Neuronal stem cell (in vitro differentiated cells): ENCODE measurements at regions not wholly inside any gene's neighbourhood (a gene's known extent, or its start where the extent isn't known, plus 50 kb on each side); places are given as distances from the start of the nearest gene placed in this dataset.

Experiments used
- DNase-seq: peaks from one replicate; pipeline ENCODE4 v3.0.0-alpha.2; 2013; ENCODE audit warnings: low spot score
- H2AFZ ChIP-seq: one replicate; pipeline ENCODE4 v1.6.1; 2013; ENCODE audit warnings: mild to moderate bottlenecking, low read length, inconsistent platforms
- H2AK5ac ChIP-seq: 2 replicates; pipeline ENCODE4 v1.6.1; 2013; ENCODE audit warnings: low read depth, mild to moderate bottlenecking, inconsistent platforms, low read length, moderate library complexity, mixed read lengths
- H2BK120ac ChIP-seq: 2 replicates; pipeline ENCODE4 v1.6.1; 2013; ENCODE audit warnings: low read depth, mild to moderate bottlenecking, inconsistent platforms, low read length, moderate library complexity, mixed read lengths
- H2BK12ac ChIP-seq: one replicate; pipeline ENCODE4 v1.6.1; 2013; ENCODE audit warnings: low read length, inconsistent platforms
- H2BK15ac ChIP-seq: 2 replicates; pipeline ENCODE4 v1.6.1; 2013; ENCODE audit warnings: mild to moderate bottlenecking, low read length, inconsistent platforms, mixed read lengths
- H2BK5ac ChIP-seq: one replicate; pipeline ENCODE4 v1.6.1; 2013; ENCODE audit warnings: inconsistent platforms, mild to moderate bottlenecking, low read length, moderate library complexity
- H3K14ac ChIP-seq: one replicate; pipeline ENCODE4 v1.6.1; 2013; ENCODE audit warnings: low read length, inconsistent platforms
- H3K18ac ChIP-seq: 2 replicates; pipeline ENCODE4 v1.6.1; 2013; ENCODE audit warnings: low read length, inconsistent platforms
- H3K23ac ChIP-seq: 2 replicates; pipeline ENCODE4 v1.6.1; 2013; ENCODE audit warnings: low read depth, mild to moderate bottlenecking, mixed read lengths, low read length, inconsistent platforms; ENCODE audit not compliant: poor library complexity
- H3K27ac ChIP-seq: replicated peaks from 3 replicates; pipeline ENCODE4 v1.5.1; 2013; ENCODE audit warnings: low read length, inconsistent platforms
- H3K27me3 ChIP-seq, 3 experiments: 2 replicates each; pipeline ENCODE4 v1.6.1; 2013; ENCODE audit warnings: low read length in 3 of 3, mild to moderate bottlenecking in 2 of 3, inconsistent platforms in 1 of 3, low read depth in 1 of 3, mixed read lengths in 1 of 3, moderate library complexity in 1 of 3; ENCODE audit not compliant: control insufficient read depth in 3 of 3, insufficient read depth in 3 of 3
- H3K36me3 ChIP-seq, 2 donors: replicated peaks in 1 of 2; 2 replicates each; pipeline ENCODE4 v1.6.1; 2013; ENCODE audit warnings: low read length in 2 of 2; ENCODE audit not compliant: control insufficient read depth in 2 of 2, insufficient read depth in 2 of 2
- H3K4ac ChIP-seq: 2 replicates; pipeline ENCODE4 v1.6.1; 2013; ENCODE audit warnings: inconsistent platforms, mild to moderate bottlenecking, low read length, moderate library complexity
- H3K4me1 ChIP-seq, 2 donors: 1 replicate in 1 of 2; 2 replicates in 1 of 2; pipeline ENCODE4 v1.6.1; 2013; ENCODE audit warnings: low read length in 2 of 2, low read depth in 1 of 2; ENCODE audit not compliant: control insufficient read depth in 2 of 2, insufficient read depth in 1 of 2
- H3K4me2 ChIP-seq: one replicate; pipeline ENCODE4 v1.6.1; 2013; ENCODE audit warnings: mild to moderate bottlenecking, low read length, inconsistent platforms; ENCODE audit not compliant: insufficient read depth, poor library complexity, severe bottlenecking
- H3K4me3 ChIP-seq, 2 donors: 2 replicates each; pipeline ENCODE4 v1.5.1; 2013; ENCODE audit warnings: low read length in 2 of 2, mild to moderate bottlenecking in 2 of 2, inconsistent platforms in 1 of 2, moderate library complexity in 1 of 2
- H3K79me1 ChIP-seq: one replicate; pipeline ENCODE4 v1.6.1; 2013; ENCODE audit warnings: low read depth, mild to moderate bottlenecking, inconsistent platforms, low read length, moderate library complexity
- H3K9ac ChIP-seq: one replicate; pipeline ENCODE4 v1.6.1; 2013; ENCODE audit warnings: mild to moderate bottlenecking, low read depth, low read length, inconsistent platforms; ENCODE audit not compliant: poor library complexity
- H3K9me3 ChIP-seq, 2 donors: replicated peaks in 1 of 2; 2 replicates each; pipeline versions ENCODE3 to v1.6.1; 2013; ENCODE audit warnings: low read length in 2 of 2, mild to moderate bottlenecking in 2 of 2, inconsistent platforms in 1 of 2, low read depth in 1 of 2, mixed read lengths in 1 of 2, moderate library complexity in 1 of 2; ENCODE audit not compliant: control insufficient read depth in 2 of 2, insufficient read depth in 1 of 2
- H4K8ac ChIP-seq: one replicate; pipeline ENCODE4 v1.6.1; 2013; ENCODE audit warnings: low read depth, mild to moderate bottlenecking, inconsistent platforms, low read length, moderate library complexity
- H4K91ac ChIP-seq: one replicate; pipeline ENCODE4 v1.6.1; 2013; ENCODE audit warnings: low read length, low read depth, mild to moderate bottlenecking, inconsistent platforms; ENCODE audit not compliant: poor library complexity
- WGBS, 2 donors: extraction: QIAGEN DNeasy Blood & Tissue Kit; methylation state at CpG; one replicate each; pipeline ENCODE4 v1.1.7; 2013; ENCODE audit warnings: missing lambda C conversion rate in 2 of 2, mixed read lengths in 1 of 2; ENCODE audit not compliant: insufficient read length in 2 of 2, insufficient replicate concordance in 1 of 2; ENCODE audit errors: extremely low coverage in 2 of 2; 5-methylcytosine and 5-hydroxymethylcytosine counted together

DNA sequence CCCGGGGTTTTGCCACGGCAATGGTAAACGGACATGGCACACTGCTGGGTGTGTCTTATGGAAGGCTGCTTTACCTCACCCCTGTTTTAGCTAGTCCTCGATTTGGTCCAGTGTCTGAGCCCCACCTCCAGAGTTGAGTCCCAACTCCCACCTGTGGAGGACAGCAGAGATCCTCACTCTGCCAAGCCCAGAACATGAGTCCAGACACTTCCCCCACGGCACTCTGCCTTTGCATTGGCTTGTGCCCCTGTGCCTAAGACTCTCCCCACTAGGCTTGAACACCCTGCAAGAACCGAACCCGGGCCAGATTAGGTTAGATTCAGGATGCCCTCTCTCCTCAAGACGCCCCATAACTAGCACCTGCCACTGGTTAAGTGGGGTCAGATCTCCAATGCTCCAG lies 59.8 kb upstream of the C14orf180 start:
- no peak for DNase-seq
- no peak overlapping the region for H3K14ac ChIP-seq
- H3K36me3 ChIP-seq = peaks cover 0 to 2% of the 10 kb centered on the region in 2 donors
- no peak overlapping the region for H4K8ac ChIP-seq
- no peak overlapping the region for H3K27ac ChIP-seq
- no peaks in the 10 kb centered on the region for H3K4me1 ChIP-seq
- peaks cover 0 to 11% of the 10 kb centered on the region in 2 donors for H3K9me3 ChIP-seq
- H3K23ac ChIP-seq = no peak overlapping the region
- H2BK15ac ChIP-seq = no peak overlapping the region
- no peaks in the 10 kb centered on the region for H3K79me1 ChIP-seq
- no peak overlapping the region for H4K91ac ChIP-seq
- H2BK5ac ChIP-seq = no peak overlapping the region
- no peak overlapping the region for H2BK120ac ChIP-seq
- no peak overlapping the region for H2BK12ac ChIP-seq
- H3K4me2 ChIP-seq = no peak overlapping the region
- WGBS, 2 donors = no CpG with 5 or more reads among the region's 8 CpGs
- H2AFZ ChIP-seq = no peak overlapping the region
- H3K18ac ChIP-seq = no peak overlapping the region
- no peak overlapping the region for H2AK5ac ChIP-seq
- H3K9ac ChIP-seq = no peak overlapping the region
- H3K4me3 ChIP-seq = no peak overlapping the region
- peaks cover 0 to 3% (median 0%) of the 10 kb centered on the region in 3 experiments for H3K27me3 ChIP-seq
- no peak overlapping the region for H3K4ac ChIP-seq

- Histone ChIP-seq H3K27me3 (peaks cover 0 to 3% (median 0%) of the 10 kb centered on the region in 3 experiments), H3K18ac (no peak overlapping the region), H3K23ac (no peak overlapping the region), H3K79me1 (no peaks in the 10 kb centered on the region), H3K4ac (no peak overlapping the region), H2AFZ (no peak overlapping the region), H3K9me3 (peaks cover 0 to 12% of the 10 kb centered on the region in 2 donors), H4K8ac (no peak overlapping the region), H3K4me2 (no peak overlapping the region), H3K9ac (no peak overlapping the region), H4K91ac (no peak overlapping the region), H2BK120ac (no peak overlapping the region), H2BK15ac (no peak overlapping the region), H2BK5ac (no peak overlapping the region), H3K14ac (no peak overlapping the region), H3K4me1 (no peaks in the 10 kb centered on the region), H3K4me3 (no peak overlapping the region), H3K36me3 (peaks cover 0 to 2% of the 10 kb centered on the region in 2 donors), H2BK12ac (no peak overlapping the region), H3K27ac (no peak overlapping the region), H2AK5ac (no peak overlapping the region)
- no peak for DNase-seq
- no CpG with 5 or more reads among the region's 13 CpGs for WGBS, 2 donors
These were observed 58.7 kb upstream of the C14orf180 start for GRCh38 chr14:104520620-104521410.

DNA sequence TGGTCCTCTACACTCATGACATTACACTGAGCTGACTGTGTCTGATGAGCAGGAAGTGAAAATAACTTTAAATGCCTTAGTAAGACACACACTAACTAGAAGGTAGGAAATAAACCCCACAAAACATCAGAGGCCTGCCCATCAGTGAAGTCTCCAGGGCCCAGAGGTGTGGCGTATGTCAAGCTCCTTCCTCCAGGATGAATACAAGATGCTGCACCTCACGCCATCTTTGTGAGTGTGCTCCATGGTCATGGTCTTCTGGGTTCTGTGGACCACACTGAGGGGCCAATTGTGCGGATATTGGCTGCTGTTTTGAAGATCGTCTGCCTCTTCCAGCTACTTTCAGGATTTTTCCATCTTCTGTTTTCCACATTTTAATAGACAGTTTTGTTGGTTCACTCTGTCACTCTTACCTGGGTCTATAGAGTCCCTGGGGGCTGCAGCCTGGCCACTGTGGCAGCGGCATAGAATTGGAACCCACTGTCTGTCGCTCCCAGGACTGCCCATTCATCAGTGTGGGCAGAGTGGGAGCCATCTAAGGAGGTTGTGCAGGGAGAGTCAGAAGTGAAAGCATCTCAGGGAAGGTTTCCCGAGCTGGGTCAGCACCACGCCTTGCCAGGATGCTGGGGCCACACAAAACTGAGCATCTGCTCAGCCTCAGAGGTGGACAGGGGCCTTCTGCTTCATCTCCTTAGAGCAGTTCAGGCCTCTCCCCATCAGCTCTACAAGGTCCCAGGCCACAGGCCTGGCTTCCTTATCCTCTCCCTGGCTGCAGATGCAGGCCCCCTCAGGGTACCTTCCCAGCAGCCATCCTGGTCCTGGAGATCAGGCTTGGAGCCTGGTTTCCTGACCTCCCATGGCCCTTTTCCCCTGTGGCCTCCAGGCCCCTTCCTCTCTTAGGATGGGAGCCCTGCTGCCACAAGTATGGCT lies 57.5 kb upstream of the C14orf180 start:
- Histone ChIP-seq H3K27me3 (peaks cover 0 to 3% (median 0%) of the 10 kb centered on the region in 3 experiments), H2BK5ac (no peak overlapping the region)

More for the DNA sequence above, 57.5 kb upstream of the C14orf180 start:
- Histone ChIP-seq H2BK12ac (no peak overlapping the region), H2BK15ac (no peak overlapping the region), H2AFZ (no peak overlapping the region), H3K27ac (no peak overlapping the region), H3K23ac (no peak overlapping the region), H2AK5ac (no peak overlapping the region), H3K4me2 (no peak overlapping the region), H3K4me1 (no peaks in the 10 kb centered on the region), H3K9ac (no peak overlapping the region), H3K4me3 (no peak overlapping the region), H3K14ac (no peak overlapping the region), H3K36me3 (peaks cover 0 to 2% of the 10 kb centered on the region in 2 donors), H3K9me3 (peaks cover 0 to 16% of the 10 kb centered on the region in 2 donors), H4K8ac (no peak overlapping the region), H4K91ac (no peak overlapping the region), H3K18ac (no peak overlapping the region), H2BK120ac (no peak overlapping the region), H3K4ac (no peak overlapping the region), H3K79me1 (no peaks in the 10 kb centered on the region)
- no peak for DNase-seq
- no CpG with 5 or more reads among the region's 8 CpGs for WGBS, 2 donors
